ENCODE measurements at regions not wholly inside any gene's neighbourhood (a gene's known extent, or its start where the extent isn't known, plus 50 kb on each side); places are given as distances from the start of the nearest gene placed in this dataset.

DNA sequence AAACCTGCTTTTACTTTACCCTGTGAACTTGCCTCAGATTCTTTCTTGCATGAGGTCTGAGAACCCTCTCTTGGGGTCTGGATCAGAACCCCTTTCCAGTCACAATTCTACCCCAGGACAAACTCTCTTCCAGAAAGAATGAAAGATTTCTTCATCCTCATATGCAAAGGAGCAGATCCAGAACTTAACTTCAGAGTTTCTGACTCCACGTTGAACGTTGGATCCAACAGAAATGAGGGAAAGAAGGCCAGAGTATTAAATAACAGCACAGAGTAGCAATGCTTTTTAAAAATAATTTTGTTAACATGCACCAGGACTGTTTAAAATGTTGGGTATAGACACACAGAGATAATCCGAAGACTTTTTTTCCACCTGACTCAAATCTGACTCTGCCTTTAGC is 632.9 kb upstream of the AUTS2 start:
- H3K4me3 ChIP-seq (replicated peaks; ENCODE audit: low read depth, low read length), result no peak overlapping the region
- TF ChIP-seq, protein P1, sequence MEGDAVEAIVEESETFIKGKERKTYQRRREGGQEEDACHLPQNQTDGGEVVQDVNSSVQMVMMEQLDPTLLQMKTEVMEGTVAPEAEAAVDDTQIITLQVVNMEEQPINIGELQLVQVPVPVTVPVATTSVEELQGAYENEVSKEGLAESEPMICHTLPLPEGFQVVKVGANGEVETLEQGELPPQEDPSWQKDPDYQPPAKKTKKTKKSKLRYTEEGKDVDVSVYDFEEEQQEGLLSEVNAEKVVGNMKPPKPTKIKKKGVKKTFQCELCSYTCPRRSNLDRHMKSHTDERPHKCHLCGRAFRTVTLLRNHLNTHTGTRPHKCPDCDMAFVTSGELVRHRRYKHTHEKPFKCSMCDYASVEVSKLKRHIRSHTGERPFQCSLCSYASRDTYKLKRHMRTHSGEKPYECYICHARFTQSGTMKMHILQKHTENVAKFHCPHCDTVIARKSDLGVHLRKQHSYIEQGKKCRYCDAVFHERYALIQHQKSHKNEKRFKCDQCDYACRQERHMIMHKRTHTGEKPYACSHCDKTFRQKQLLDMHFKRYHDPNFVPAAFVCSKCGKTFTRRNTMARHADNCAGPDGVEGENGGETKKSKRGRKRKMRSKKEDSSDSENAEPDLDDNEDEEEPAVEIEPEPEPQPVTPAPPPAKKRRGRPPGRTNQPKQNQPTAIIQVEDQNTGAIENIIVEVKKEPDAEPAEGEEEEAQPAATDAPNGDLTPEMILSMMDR (IDR thresholded peaks at IDR 0.05; ENCODE audit: low read length, missing control alignments), result no peak
- DNase-seq (ENCODE audit: low read depth), result no peak

DNA sequence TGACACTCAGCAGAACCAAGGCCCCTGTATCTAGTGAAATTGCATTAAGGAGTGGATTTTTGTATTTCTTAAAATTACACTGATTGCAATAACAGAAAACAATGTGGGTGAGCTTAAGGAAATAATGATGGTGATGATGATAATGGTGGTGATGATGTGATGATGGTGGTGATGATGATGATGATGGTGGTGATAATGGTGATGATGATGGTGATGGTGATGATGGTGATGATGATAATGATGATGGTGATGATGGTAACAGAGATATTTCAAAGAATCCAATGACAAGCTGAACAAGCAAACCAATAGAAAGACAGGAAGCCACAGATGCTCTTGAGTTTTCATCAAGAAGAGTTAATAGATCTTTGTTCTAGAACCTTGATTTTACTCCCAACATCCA is 630.7 kb upstream of the AUTS2 start:
- TF ChIP-seq, protein P1 (IDR thresholded peaks at IDR 0.05; ENCODE audit: low read length, missing control alignments), result no peak

DNA sequence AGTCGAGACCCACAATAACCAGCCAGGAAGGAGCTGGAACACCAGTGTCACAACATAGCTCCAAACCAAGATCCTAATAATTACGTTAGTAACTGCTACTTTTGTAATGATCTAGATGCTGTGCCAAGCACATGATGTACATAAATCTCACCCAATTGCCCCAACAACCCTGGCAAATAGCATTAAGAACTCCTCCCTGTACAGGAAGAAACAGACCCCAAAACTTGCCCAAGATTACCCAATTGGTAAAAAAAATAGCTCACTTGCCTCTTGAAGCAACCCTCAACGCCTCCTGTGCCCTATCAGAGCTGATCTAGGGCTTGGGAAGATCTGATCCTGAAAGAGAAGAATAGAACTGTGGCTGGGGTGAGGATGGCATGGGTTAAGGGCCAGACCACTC is 628.7 kb upstream of the AUTS2 start:
- no peak for DNase-seq (ENCODE audit: low read depth)
- no peak overlapping the region for H3K4me3 ChIP-seq (replicated peaks; ENCODE audit: low read depth, low read length)
- TF ChIP-seq, protein P1 (IDR thresholded peaks at IDR 0.05; ENCODE audit: low read length, missing control alignments), result no peak

More for the DNA sequence above, 630.7 kb upstream of the AUTS2 start:
- no peak for DNase-seq (ENCODE audit: low read depth)
- H3K4me3 ChIP-seq (replicated peaks; ENCODE audit: low read depth, low read length), result no peak overlapping the region

DNA sequence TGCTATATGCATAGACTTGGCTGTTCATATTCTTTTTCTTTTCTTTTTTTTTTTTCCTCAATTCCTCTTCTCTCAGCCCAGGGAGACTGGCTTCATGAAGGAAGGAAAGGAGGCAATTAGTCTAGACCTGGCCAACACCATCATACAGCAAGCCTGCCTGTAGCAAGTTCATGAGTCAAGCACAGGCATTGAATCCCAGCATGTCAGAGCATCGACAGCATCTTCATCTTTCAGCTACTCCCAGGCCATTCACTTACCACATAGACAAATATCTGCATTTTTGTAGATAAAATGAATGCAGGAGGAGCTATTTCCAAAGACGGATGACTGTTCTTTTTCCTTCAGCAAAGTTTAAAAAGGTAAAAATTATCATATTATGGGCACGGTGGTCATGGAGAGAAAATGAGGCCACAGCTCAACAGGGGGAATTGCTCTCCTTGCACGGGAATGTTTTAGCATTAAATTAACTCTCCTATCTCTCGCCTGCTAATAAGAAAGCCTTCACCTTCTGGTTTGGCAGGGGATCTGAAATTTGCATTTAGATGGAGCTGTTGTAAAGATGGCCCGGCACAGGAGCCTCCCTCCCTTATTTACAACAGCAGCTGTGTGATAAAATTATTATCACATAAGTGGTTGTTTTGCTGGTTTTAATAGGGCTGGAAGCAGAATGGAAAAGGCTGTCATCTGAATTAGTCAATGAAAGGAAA is 626.5 kb upstream of the AUTS2 start:
- no peak overlapping the region for H3K4me3 ChIP-seq (replicated peaks; ENCODE audit: low read depth, low read length)
- TF ChIP-seq, protein P1 (IDR thresholded peaks at IDR 0.05; ENCODE audit: low read length, missing control alignments), result no peak
- DNase-seq (ENCODE audit: low read depth), result no peak

DNA sequence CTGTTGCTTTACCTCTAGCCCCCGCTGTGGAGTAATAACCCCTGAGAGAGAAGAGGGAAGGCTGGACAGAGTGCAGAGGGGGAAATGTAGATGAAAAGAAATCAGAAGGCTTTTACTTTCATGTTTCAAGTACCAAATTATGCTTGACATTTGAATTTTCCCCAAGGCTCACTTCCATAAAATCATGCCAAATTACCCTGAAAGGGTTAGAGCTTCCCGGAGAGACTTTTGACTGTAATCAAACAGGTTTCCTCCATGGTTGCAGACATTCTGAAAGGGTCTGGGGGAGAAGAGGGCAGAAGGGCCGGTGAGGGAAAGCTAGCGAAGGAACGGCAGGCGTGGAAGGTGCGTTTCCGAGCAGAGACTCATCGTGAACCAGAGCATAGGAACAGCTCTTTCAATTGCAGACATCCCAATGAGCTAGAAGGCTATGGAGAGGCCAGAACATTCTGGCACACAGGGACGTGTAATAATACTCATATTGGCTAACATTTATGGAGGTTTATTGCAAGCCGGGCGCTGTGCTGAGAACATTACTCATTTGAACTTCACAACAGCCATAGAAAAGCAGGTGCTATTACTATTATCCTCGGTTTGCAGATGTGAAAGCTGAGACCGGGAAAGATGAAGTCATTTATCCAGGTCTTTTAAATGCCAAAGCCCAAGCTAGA is 620.8 kb upstream of the AUTS2 start:
- TF ChIP-seq, protein P1 (IDR thresholded peaks at IDR 0.05; ENCODE audit: low read length, missing control alignments), result no peak
- no peak overlapping the region for H3K4me3 ChIP-seq (replicated peaks; ENCODE audit: low read depth, low read length)
- no peak for DNase-seq (ENCODE audit: low read depth)

DNA sequence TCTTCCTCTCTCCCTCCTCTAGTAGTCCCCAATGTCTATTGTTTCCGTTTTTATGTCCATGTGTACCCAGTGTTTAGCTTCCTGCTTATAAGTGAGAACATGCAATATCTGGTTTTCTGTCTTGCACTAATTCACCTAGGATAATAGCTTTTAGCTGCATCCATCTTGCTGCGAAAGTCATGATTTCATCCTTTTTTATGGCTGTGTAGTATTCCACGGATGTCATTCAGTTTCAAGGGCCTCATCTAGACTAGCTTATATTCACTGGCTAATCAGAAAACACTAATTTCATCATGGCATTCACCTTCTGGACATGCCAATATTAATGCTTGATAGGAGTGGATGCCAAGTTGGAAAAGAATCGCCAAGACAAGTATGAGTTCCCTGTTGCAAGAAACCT is 619.6 kb upstream of the AUTS2 start:
- no peak for DNase-seq (ENCODE audit: low read depth)

More for the DNA sequence above, 619.6 kb upstream of the AUTS2 start:
- H3K4me3 ChIP-seq (replicated peaks; ENCODE audit: low read depth, low read length), result no peak overlapping the region
- TF ChIP-seq, protein P1 (IDR thresholded peaks at IDR 0.05; ENCODE audit: low read length, missing control alignments), result no peak
